ENCODE measurements at regions not wholly inside any gene's neighbourhood (a gene's known extent, or its start where the extent isn't known, plus 50 kb on each side); places are given as distances from the start of the nearest gene placed in this dataset.
A peak's percentile ranks its signal among the peaks of the same experiment; 100 is the strongest.

GRCh38 chr6:27076116-27076515 is 171.4 kb upstream of the PRSS16 start:
- H3K9ac ChIP-seq (ENCODE audit: low read depth, low read length), result no peak overlapping the region
- H3K4me1 ChIP-seq (ENCODE audit: insufficient read depth, low read length), result no peaks in the 10 kb centered on the region
- no peaks in the 10 kb centered on the region for H3K9me3 ChIP-seq (ENCODE audit: control insufficient read depth, insufficient read depth, low read length)
- H3K36me3 ChIP-seq (ENCODE audit: insufficient read depth, low read length), result no peaks in the 10 kb centered on the region

- H3K9ac ChIP-seq (ENCODE audit: low read depth, low read length), result peak overlapping the region; percentile 41
- no peaks in the 10 kb centered on the region for H3K9me3 ChIP-seq (ENCODE audit: control insufficient read depth, insufficient read depth, low read length)
- H3K36me3 ChIP-seq (ENCODE audit: insufficient read depth, low read length), result no peaks in the 10 kb centered on the region
- no peaks in the 10 kb centered on the region for H3K4me1 ChIP-seq (ENCODE audit: insufficient read depth, low read length)
Observed at GRCh38 chr6:27078734-27079357, 168.7 kb upstream of the PRSS16 start.

DNA sequence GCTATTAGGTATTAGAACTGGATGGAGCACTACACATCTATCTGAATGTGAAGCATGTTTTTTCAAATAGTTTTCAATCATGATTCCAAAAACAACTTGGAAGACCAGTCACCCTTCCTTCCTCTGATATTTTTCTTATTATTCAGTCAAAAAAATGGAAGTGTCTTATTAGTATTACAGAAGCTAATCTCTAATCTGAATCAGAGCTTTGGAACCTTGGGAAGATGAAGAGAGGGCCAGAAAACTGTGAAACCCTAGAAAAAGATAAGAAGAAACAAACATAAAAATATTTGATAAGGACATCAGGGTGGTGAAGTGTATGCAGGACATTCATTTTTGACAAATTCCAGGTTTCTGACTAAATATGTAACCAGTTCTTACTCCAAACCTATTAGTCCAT is 166.3 kb upstream of the PRSS16 start:
- Histone ChIP-seq H3K9ac (ENCODE audit: low read depth, low read length) (no peak overlapping the region), H3K4me1 (ENCODE audit: insufficient read depth, low read length) (no peaks in the 10 kb centered on the region), H3K9me3 (ENCODE audit: control insufficient read depth, insufficient read depth, low read length) (no peaks in the 10 kb centered on the region), H3K36me3 (ENCODE audit: insufficient read depth, low read length) (no peaks in the 10 kb centered on the region)

DNA sequence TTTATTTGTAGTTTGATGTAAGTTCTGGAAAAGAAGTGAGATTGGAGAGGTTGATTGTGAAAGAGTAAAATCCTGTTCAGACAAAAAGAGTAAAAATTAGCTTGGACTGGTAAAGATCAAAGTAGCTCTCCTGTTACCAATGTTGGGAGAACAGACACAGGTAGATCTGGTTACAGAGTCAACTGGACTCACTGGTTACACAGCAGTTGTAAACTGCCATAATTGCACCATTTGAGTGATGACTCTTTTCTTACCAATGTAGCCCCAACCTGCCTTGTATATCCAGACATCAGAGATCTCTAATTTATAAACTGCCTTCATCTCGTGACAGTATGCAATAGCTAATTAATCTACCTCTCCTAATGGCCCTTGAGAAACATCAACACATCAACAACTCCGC is 165.6 kb upstream of the PRSS16 start:
- H3K4me1 ChIP-seq (ENCODE audit: insufficient read depth, low read length), result no peaks in the 10 kb centered on the region
- H3K36me3 ChIP-seq (ENCODE audit: insufficient read depth, low read length), result no peaks in the 10 kb centered on the region
- H3K9ac ChIP-seq (ENCODE audit: low read depth, low read length), result no peak overlapping the region
- H3K9me3 ChIP-seq (ENCODE audit: control insufficient read depth, insufficient read depth, low read length), result no peaks in the 10 kb centered on the region

GRCh38 chr6:27088068-27088467 is 159.4 kb upstream of the PRSS16 start:
- no peak overlapping the region for H3K9ac ChIP-seq (ENCODE audit: low read depth, low read length)
- no peaks in the 10 kb centered on the region for H3K9me3 ChIP-seq (ENCODE audit: control insufficient read depth, insufficient read depth, low read length)
- no peaks in the 10 kb centered on the region for H3K36me3 ChIP-seq (ENCODE audit: insufficient read depth, low read length)
- no peaks in the 10 kb centered on the region for H3K4me1 ChIP-seq (ENCODE audit: insufficient read depth, low read length)

GRCh38 chr6:27091661-27092315 is 155.7 kb upstream of the PRSS16 start:
- no peaks in the 10 kb centered on the region for H3K9me3 ChIP-seq (ENCODE audit: control insufficient read depth, insufficient read depth, low read length)
- peak overlapping the region; percentile 66; the same call in 1 of the 2 replicates for H3K9ac ChIP-seq (ENCODE audit: low read depth, low read length)

DNA sequence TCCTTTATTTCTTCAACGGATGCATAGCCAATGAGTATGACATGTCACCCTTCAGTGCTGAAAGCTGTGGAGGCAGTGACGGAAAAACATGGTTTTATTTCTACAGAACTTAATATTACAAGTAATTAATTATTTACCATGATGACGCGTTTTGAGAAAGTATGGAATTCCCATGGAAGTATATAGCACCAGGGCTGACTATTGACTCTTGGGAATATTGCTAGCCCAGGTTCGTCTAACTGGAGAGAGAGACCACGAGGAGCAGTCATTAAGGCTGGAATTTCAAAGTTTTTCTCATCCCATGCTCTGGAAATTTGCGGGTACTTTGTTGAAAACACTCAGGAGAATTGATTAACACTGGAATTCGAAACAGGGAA is 155.2 kb upstream of the PRSS16 start:
- no peaks in the 10 kb centered on the region for H3K4me1 ChIP-seq (ENCODE audit: insufficient read depth, low read length)
- H3K36me3 ChIP-seq (ENCODE audit: insufficient read depth, low read length), result no peaks in the 10 kb centered on the region
- H3K9ac ChIP-seq (ENCODE audit: low read depth, low read length), result peak overlapping the region; percentile 66; the same call in 1 of the 2 replicates

More at GRCh38 chr6:27091661-27092315, 155.7 kb upstream of the PRSS16 start:
- Histone ChIP-seq H3K36me3 (ENCODE audit: insufficient read depth, low read length) (no peaks in the 10 kb centered on the region), H3K4me1 (ENCODE audit: insufficient read depth, low read length) (no peaks in the 10 kb centered on the region)

DNA sequence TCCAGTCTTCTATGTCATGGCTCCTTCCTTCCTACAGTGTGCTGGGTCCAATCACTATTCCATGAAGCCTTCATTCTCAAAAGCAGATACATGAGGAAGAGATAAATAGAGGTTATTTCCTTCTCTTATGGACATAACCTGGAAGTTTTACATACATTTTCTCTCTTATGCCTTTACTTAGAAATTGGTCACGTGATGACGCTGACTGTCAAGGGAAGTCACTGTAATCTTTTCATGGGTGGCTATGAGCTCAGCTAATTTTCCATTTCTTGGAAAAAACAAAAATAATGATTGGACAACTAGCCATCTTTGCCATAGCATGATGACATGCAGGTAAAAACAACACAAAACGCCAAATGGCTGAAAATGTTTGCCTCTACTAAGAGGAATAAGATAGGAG is 151.6 kb upstream of the PRSS16 start:
- H3K4me1 ChIP-seq (ENCODE audit: insufficient read depth, low read length), result peaks cover 5% of the 10 kb centered on the region; the same call in 1 of the 2 replicates
- H3K9me3 ChIP-seq (ENCODE audit: control insufficient read depth, insufficient read depth, low read length), result no peaks in the 10 kb centered on the region
- no peaks in the 10 kb centered on the region for H3K36me3 ChIP-seq (ENCODE audit: insufficient read depth, low read length)
- H3K9ac ChIP-seq (ENCODE audit: low read depth, low read length), result no peak overlapping the region

More for the DNA sequence above, 155.2 kb upstream of the PRSS16 start:
- no peaks in the 10 kb centered on the region for H3K9me3 ChIP-seq (ENCODE audit: control insufficient read depth, insufficient read depth, low read length)

DNA sequence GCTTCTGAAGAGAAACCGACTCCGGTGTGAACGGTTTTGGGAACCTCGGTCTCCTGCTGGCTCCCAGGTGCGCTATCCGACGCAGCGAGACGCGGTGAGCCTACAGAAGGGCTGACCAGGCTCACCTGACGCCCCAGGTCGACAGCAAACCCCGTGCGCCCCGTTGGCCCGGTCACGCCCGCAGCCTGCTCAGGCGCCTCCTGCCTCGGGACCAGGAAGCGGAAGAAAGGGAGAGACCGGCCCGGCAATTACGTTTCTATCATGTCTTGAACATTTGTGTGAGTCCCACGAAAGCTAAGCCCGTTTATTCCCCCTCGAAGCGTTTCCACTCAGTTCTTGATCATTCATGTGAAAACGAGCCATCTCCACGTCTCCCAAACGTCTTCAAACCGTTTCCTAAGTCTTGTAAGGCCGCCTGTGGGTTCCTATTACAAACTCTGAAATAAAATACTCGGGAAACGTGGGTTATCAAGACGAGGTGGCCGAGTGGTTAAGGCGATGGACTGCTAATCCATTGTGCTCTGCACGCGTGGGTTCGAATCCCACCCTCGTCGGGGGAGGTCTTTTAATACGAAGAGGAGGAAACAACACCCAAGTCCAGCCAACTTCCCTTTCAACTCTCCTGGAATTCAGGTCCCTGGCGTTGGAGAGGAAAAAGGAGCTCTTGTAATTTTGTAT is 150.5 kb upstream of the PRSS16 start:
- Histone ChIP-seq H3K4me1 (ENCODE audit: insufficient read depth, low read length) (peaks cover 5% of the 10 kb centered on the region; the same call in 1 of the 2 replicates), H3K9ac (ENCODE audit: low read depth, low read length) (peak overlapping the region; percentile 79), H3K9me3 (ENCODE audit: control insufficient read depth, insufficient read depth, low read length) (no peaks in the 10 kb centered on the region), H3K36me3 (ENCODE audit: insufficient read depth, low read length) (no peaks in the 10 kb centered on the region)

GRCh38 chr6:27098956-27099355 is 148.5 kb upstream of the PRSS16 start:
- peaks cover 5% of the 10 kb centered on the region; the same call in 1 of the 2 replicates for H3K4me1 ChIP-seq (ENCODE audit: insufficient read depth, low read length)
- no peaks in the 10 kb centered on the region for H3K9me3 ChIP-seq (ENCODE audit: control insufficient read depth, insufficient read depth, low read length)
- H3K36me3 ChIP-seq (ENCODE audit: insufficient read depth, low read length), result no peaks in the 10 kb centered on the region
- H3K9ac ChIP-seq (ENCODE audit: low read depth, low read length), result no peak overlapping the region; the same call in 1 of the 2 replicates

GRCh38 chr6:27100921-27101320 is 146.6 kb upstream of the PRSS16 start:
- Histone ChIP-seq H3K4me1 (ENCODE audit: insufficient read depth, low read length) (peaks cover 5% of the 10 kb centered on the region; the same call in 1 of the 2 replicates), H3K9me3 (ENCODE audit: control insufficient read depth, insufficient read depth, low read length) (no peaks in the 10 kb centered on the region), H3K9ac (ENCODE audit: low read depth, low read length) (no peak overlapping the region), H3K36me3 (ENCODE audit: insufficient read depth, low read length) (no peaks in the 10 kb centered on the region)

GRCh38 chr6:27101824-27102223 is 145.7 kb upstream of the PRSS16 start:
- Histone ChIP-seq H3K9me3 (ENCODE audit: control insufficient read depth, insufficient read depth, low read length) (no peaks in the 10 kb centered on the region), H3K9ac (ENCODE audit: low read depth, low read length) (no peak overlapping the region), H3K36me3 (ENCODE audit: insufficient read depth, low read length) (no peaks in the 10 kb centered on the region), H3K4me1 (ENCODE audit: insufficient read depth, low read length) (peaks cover 5% of the 10 kb centered on the region; the same call in 1 of the 2 replicates)

- no peaks in the 10 kb centered on the region for H3K4me1 ChIP-seq (ENCODE audit: insufficient read depth, low read length)
Observed at GRCh38 chr6:27106382-27106781, 141.1 kb upstream of the PRSS16 start.

DNA sequence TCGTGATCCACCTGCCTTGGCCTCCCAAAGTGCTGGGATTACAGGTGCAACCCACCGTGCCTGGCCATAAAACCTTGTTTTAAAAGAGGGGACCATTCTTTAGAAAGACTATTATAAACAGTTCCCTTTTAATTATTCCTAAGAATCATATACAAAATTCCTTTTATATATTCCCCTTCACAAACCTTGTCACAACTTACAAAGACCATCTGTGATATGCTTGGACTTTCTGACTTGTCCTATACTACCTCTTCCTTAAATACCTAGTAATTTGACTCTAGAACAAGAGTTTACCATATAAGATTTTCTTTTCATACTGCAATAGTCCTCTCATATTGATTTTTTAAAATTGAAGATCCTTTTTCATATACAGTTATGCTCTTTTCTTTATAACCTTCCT is 135.8 kb upstream of the PRSS16 start:
- no peaks in the 10 kb centered on the region for H3K4me1 ChIP-seq (ENCODE audit: insufficient read depth, low read length)
- peaks cover 23% of the 10 kb centered on the region for H3K9me3 ChIP-seq (ENCODE audit: control insufficient read depth, insufficient read depth, low read length)
- H3K9ac ChIP-seq (ENCODE audit: low read depth, low read length), result no peak overlapping the region
- H3K36me3 ChIP-seq (ENCODE audit: insufficient read depth, low read length), result no peaks in the 10 kb centered on the region

More at GRCh38 chr6:27106382-27106781, 141.1 kb upstream of the PRSS16 start:
- Histone ChIP-seq H3K36me3 (ENCODE audit: insufficient read depth, low read length) (no peaks in the 10 kb centered on the region), H3K9ac (ENCODE audit: low read depth, low read length) (no peak overlapping the region), H3K9me3 (ENCODE audit: control insufficient read depth, insufficient read depth, low read length) (peaks cover 8% of the 10 kb centered on the region; the same call in 1 of the 2 replicates)

GRCh38 chr6:27112974-27113373 is 134.5 kb upstream of the PRSS16 start:
- peaks cover 23% of the 10 kb centered on the region for H3K9me3 ChIP-seq (ENCODE audit: control insufficient read depth, insufficient read depth, low read length)
- H3K36me3 ChIP-seq (ENCODE audit: insufficient read depth, low read length), result no peaks in the 10 kb centered on the region
- H3K9ac ChIP-seq (ENCODE audit: low read depth, low read length), result no peak overlapping the region
- no peaks in the 10 kb centered on the region for H3K4me1 ChIP-seq (ENCODE audit: insufficient read depth, low read length)

Measured in ES-I3 (cell line).